Stomach (tissue), 4 donors: ENCODE measurements at regions not wholly inside any gene's neighbourhood (a gene's known extent, or its start where the extent isn't known, plus 50 kb on each side); places are given as distances from the start of the nearest gene placed in this dataset.

Experiments
- CTCF ChIP-seq, 7 experiments: fragments of 450-650 bp in 4 of 7; fragments of 200-600 bp in 3 of 7; sonication (generic) in 3 of 7; IDR thresholded peaks; one replicate each; pipeline ENCODE4 v1.5.1; 2016 to 2019; ENCODE audit warnings: antibody characterized with exemption in 7 of 7, control low read depth in 2 of 7, mild to moderate bottlenecking in 1 of 7
- POLR2AphosphoS5 ChIP-seq, 3 donors: sonication (generic); formaldehyde crosslinking; IDR thresholded peaks; one replicate each; pipeline ENCODE4 v1.6.1; 2016; ENCODE audit warnings: antibody characterized with exemption in 3 of 3

- no peak for TF ChIP-seq POLR2AphosphoS5 (IDR thresholded peaks at IDR 0.05)
- TF ChIP-seq CTCF (IDR thresholded peaks at IDR 0.05): no peak
These were observed 121.1 kb downstream of the SPATA31D1 start for GRCh38 chr9:82109626-82110025.
